ENCODE measurements at regions not wholly inside any gene's neighbourhood (a gene's known extent, or its start where the extent isn't known, plus 50 kb on each side); places are given as distances from the start of the nearest gene placed in this dataset.

DNA sequence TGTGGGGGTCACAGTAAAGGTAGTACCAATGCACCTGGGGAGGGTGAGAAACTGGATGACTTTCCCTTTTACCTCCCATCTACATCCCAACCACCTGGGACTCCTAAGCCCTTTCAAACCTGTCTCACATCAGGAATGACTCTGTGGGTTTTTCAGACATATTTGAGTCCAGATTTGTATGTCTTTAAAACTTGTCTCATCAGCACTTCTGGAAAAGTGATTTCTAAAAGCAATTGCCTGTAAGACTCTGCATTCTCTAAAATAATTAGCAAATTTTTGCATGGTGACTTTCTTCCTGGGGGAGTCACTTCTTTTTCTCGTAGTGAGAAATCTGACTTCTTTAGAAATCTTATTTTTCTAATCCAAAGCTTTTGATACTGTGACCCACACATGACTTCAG is 1553.0 kb upstream of the PIK3C3 start:
- TF ChIP-seq SP1 (IDR thresholded peaks at IDR 0.05) (no peak), L3MBTL2 (conservative IDR thresholded peaks at IDR 0.05) (no peak), TARDBP (IDR thresholded peaks at IDR 0.05) (no peak), FOXK2 (IDR thresholded peaks at IDR 0.05) (no peak)

Measured in HEK293T (cell line).